Heart left ventricle (tissue), 13 donors: ENCODE measurements at regions not wholly inside any gene's neighbourhood (a gene's known extent, or its start where the extent isn't known, plus 50 kb on each side); places are given as distances from the start of the nearest gene placed in this dataset.

Experiments used
- POLR2A ChIP-seq, 2 donors: fragments of 450-650 bp; IDR thresholded peaks; one replicate each; pipeline ENCODE4 v1.6.1; 2017; ENCODE audit warnings: antibody characterized with exemption in 2 of 2, mild to moderate bottlenecking in 2 of 2, moderate library complexity in 2 of 2
- TF ChIP-seq, protein P1 (sequence below), 12 donors: fragments of 200-600 bp; sonication (generic) in 4 of 12; IDR thresholded peaks; one replicate each; pipeline versions ENCODE4 v1.5.0 to v1.8.0; 2018 to 2022; ENCODE audit warnings: antibody characterized with exemption in 12 of 12, mild to moderate bottlenecking in 5 of 12
- donor health status: ischemic (EF 13 %, LVEDD 7.1; RV severe dilation, severe dysfunction).
- donor health status: DM: no; HTN: yes; CAD: no.
- donor health status: DM: no; HTN: no; CAD: no.
- donor health status: ischemic (EF 25% LVEDD 6.9; RV normal size, moderate dysfunction).
- donor health status: ischemic (EF 25% LVEDD 5.7; RV mildly dilated, moderate dysfunction).
- donor health status: ischemic (EF 35%, LVEDD 5.7; RV mildly dilated, moderate dysfunction).
- donor health status: nonischemic (EF 11% LVEDD 7.7; RV severe dilation, severe dysfunction).
- donor health status: DM: yes; HTN: yes; CAD: no.
- donor health status: PGD.
- donor health status: ischemic (EF 29% LVEDD 5.4; RV normal size, mild dysfunction).
- donor health status: nonischemic (EF 23%, LVEDD 6.1; RV moderate dilation, normal function).

GRCh38 chr2:120846406-120847095 is 110.9 kb downstream of the GLI2 start:
- TF ChIP-seq, protein P1, sequence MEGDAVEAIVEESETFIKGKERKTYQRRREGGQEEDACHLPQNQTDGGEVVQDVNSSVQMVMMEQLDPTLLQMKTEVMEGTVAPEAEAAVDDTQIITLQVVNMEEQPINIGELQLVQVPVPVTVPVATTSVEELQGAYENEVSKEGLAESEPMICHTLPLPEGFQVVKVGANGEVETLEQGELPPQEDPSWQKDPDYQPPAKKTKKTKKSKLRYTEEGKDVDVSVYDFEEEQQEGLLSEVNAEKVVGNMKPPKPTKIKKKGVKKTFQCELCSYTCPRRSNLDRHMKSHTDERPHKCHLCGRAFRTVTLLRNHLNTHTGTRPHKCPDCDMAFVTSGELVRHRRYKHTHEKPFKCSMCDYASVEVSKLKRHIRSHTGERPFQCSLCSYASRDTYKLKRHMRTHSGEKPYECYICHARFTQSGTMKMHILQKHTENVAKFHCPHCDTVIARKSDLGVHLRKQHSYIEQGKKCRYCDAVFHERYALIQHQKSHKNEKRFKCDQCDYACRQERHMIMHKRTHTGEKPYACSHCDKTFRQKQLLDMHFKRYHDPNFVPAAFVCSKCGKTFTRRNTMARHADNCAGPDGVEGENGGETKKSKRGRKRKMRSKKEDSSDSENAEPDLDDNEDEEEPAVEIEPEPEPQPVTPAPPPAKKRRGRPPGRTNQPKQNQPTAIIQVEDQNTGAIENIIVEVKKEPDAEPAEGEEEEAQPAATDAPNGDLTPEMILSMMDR (IDR thresholded peaks at IDR 0.05): no peak
- TF ChIP-seq POLR2A (IDR thresholded peaks at IDR 0.05): no peak
